ENCODE measurements at regions not wholly inside any gene's neighbourhood (a gene's known extent, or its start where the extent isn't known, plus 50 kb on each side); places are given as distances from the start of the nearest gene placed in this dataset.

- DNase-seq: peak; percentile 22
- no peaks in the 10 kb centered on the region for H3K36me3 ChIP-seq (replicated peaks; ENCODE audit: insufficient read depth, low read length)
Observed at GRCh38 chr1:68788762-68789161, 291.9 kb upstream of the DEPDC1 start.

DNA sequence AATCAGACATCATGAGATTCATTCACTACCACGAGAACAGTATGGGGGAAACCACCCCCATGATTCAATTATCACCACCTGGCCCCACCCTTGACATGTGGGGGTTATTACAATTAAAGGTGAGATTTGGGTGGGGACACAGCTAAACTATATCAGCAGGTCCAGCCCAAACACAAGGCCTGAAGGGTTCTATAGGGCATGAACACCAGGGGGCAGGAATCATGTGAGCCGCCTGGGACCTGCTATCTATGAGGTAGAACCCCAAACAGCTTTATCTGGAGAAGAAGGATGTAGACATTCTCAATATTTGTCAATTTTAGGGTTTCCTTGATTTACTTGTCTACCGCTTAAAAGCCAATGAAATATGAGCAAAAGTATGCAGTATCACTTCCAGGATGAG lies 294.9 kb upstream of the DEPDC1 start:
- no peaks in the 10 kb centered on the region for H3K79me2 ChIP-seq (ENCODE audit: low read length)
- H3K27me3 ChIP-seq (replicated peaks; ENCODE audit: insufficient read depth, low read length): no peaks in the 10 kb centered on the region
- no peak overlapping the region for H3K27ac ChIP-seq (ENCODE audit: low read length)
- no peaks in the 10 kb centered on the region for H3K9me3 ChIP-seq (replicated peaks; ENCODE audit: insufficient read depth, low read length)
- no peak overlapping the region for H3K4me3 ChIP-seq (ENCODE audit: low read length)
- no peaks in the 10 kb centered on the region for H4K20me1 ChIP-seq (ENCODE audit: insufficient read depth, low read length)
- no peak for DNase-seq
- no peaks in the 10 kb centered on the region for H3K9me2 ChIP-seq (replicated peaks; ENCODE audit: insufficient read depth, low read length)
- no peak overlapping the region for H2AFZ ChIP-seq (ENCODE audit: low read length)
- H3K36me3 ChIP-seq (replicated peaks; ENCODE audit: insufficient read depth, low read length): no peaks in the 10 kb centered on the region
- no peak for TF ChIP-seq EZH2 (optimal IDR thresholded peaks at IDR 0.05; ENCODE audit: low read depth, low read length)
- no peak for TF ChIP-seq CTCF (IDR thresholded peaks at IDR 0.05; ENCODE audit: low read length)
- TF ChIP-seq EZH2phosphoT487 (IDR thresholded peaks at IDR 0.05; ENCODE audit: low read length): no peak
- H3K4me1 ChIP-seq (ENCODE audit: low read length): peaks cover 16% of the 10 kb centered on the region
- H3K4me2 ChIP-seq (ENCODE audit: low read depth, low read length): no peak overlapping the region
- H3F3A ChIP-seq (ENCODE audit: insufficient read depth, low read length): no peaks in the 10 kb centered on the region
- no peak overlapping the region for H3K9ac ChIP-seq (ENCODE audit: low read length)

More at GRCh38 chr1:68788762-68789161, 291.9 kb upstream of the DEPDC1 start:
- peak overlapping the region; percentile 25; the same call in 1 of the 2 replicates for H3K4me2 ChIP-seq (ENCODE audit: low read depth, low read length)
- H4K20me1 ChIP-seq (ENCODE audit: insufficient read depth, low read length): no peaks in the 10 kb centered on the region
- H2AFZ ChIP-seq (ENCODE audit: low read length): no peak overlapping the region
- no peaks in the 10 kb centered on the region for H3K9me2 ChIP-seq (replicated peaks; ENCODE audit: insufficient read depth, low read length)
- H3K4me1 ChIP-seq (ENCODE audit: low read length): peaks cover 16% of the 10 kb centered on the region
- no peak overlapping the region for H3K4me3 ChIP-seq (ENCODE audit: low read length)
- TF ChIP-seq CTCF (IDR thresholded peaks at IDR 0.05; ENCODE audit: low read length): no peak
- no peak overlapping the region for H3K9ac ChIP-seq (ENCODE audit: low read length)
- H3K9me3 ChIP-seq (replicated peaks; ENCODE audit: insufficient read depth, low read length): no peaks in the 10 kb centered on the region
- H3K79me2 ChIP-seq (ENCODE audit: low read length): no peaks in the 10 kb centered on the region
- H3F3A ChIP-seq (ENCODE audit: insufficient read depth, low read length): no peaks in the 10 kb centered on the region
- no peaks in the 10 kb centered on the region for H3K27me3 ChIP-seq (replicated peaks; ENCODE audit: insufficient read depth, low read length)
- no peak overlapping the region; the same call in 1 of the 2 replicates for H3K27ac ChIP-seq (ENCODE audit: low read length)

DNA sequence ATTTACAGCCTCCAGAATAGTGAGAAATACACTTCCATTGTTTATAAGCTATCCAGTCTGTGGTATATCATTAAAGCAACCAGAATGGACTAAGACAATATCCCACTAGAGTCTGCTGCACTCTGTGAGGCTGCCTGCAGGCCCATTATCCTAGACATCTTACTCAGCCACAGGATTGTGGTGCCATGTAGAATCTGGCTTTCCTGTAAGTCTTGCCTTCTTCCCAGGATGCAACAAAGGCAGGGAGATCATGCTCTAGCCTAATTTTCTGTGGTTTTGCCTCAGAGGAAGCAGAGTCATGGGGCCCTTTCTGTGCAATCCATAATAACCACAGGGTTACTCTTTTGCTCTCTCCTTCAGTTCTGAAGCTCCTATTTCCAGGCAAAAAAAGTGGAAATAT lies 299.1 kb upstream of the DEPDC1 start:
- Histone ChIP-seq H3K36me3 (replicated peaks; ENCODE audit: insufficient read depth, low read length) (no peaks in the 10 kb centered on the region), H3K27me3 (replicated peaks; ENCODE audit: insufficient read depth, low read length) (no peaks in the 10 kb centered on the region), H3K27ac (ENCODE audit: low read length) (no peak overlapping the region), H3K4me2 (ENCODE audit: low read depth, low read length) (no peak overlapping the region), H3K9me2 (replicated peaks; ENCODE audit: insufficient read depth, low read length) (no peaks in the 10 kb centered on the region), H3K9me3 (replicated peaks; ENCODE audit: insufficient read depth, low read length) (no peaks in the 10 kb centered on the region), H3K4me3 (ENCODE audit: low read length) (no peak overlapping the region), H3F3A (ENCODE audit: insufficient read depth, low read length) (no peaks in the 10 kb centered on the region), H2AFZ (ENCODE audit: low read length) (no peak overlapping the region), H3K4me1 (ENCODE audit: low read length) (peaks cover 8% of the 10 kb centered on the region; the same call in 1 of the 2 replicates), H4K20me1 (ENCODE audit: insufficient read depth, low read length) (no peaks in the 10 kb centered on the region), H3K79me2 (ENCODE audit: low read length) (no peaks in the 10 kb centered on the region), H3K9ac (ENCODE audit: low read length) (no peak overlapping the region)
- no peak for TF ChIP-seq EZH2phosphoT487 (IDR thresholded peaks at IDR 0.05; ENCODE audit: low read length)
- no peak for TF ChIP-seq CTCF (IDR thresholded peaks at IDR 0.05; ENCODE audit: low read length)
- TF ChIP-seq EZH2 (optimal IDR thresholded peaks at IDR 0.05; ENCODE audit: low read depth, low read length): no peak
- DNase-seq: no peak

Measured in MM.1S (cell line).